ENCODE measurements at regions not wholly inside any gene's neighbourhood (a gene's known extent, or its start where the extent isn't known, plus 50 kb on each side); places are given as distances from the start of the nearest gene placed in this dataset.

DNA sequence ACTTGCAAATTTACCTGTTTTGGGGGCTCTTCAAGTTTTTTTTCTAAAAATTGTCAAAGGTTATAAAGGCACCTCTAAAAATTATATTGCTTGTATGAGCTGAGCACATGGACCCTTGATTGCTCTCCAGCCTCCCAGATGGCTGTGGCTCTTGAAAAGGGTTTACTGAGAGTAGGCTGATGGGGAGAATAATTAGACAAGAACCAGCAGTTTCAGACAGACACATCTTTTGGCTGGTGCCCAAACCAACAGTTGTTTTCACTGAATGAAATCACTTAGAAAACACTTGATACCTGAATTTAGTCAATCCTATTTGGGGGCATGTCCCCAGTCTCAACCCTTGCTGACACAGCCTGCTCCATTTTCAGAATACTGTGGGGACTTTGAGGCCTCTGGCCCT lies 217.6 kb downstream of the KBTBD8 start:
- DNase-seq (ENCODE audit: low spot score in 2 of 2): no peak
- intact Hi-C loops (cut with DNase I; ENCODE audit: low total_unique reads): no loop called here
- H3K4me3 ChIP-seq (ENCODE audit: low read depth, poor library complexity, severe bottlenecking): no peak overlapping the region
- TF ChIP-seq POLR2A (IDR thresholded peaks at IDR 0.05): no peak
- no peak for TF ChIP-seq CTCF (IDR thresholded peaks at IDR 0.05)

GRCh38 chr3:67227030-67227429 lies 228.9 kb downstream of the KBTBD8 start:
- WGBS, 2 donors: 50% methylated on average over 1 of the region's 1 CpG
- no peak overlapping the region for H3K4me3 ChIP-seq (ENCODE audit: low read depth, poor library complexity, severe bottlenecking)
- intact Hi-C loops (cut with DNase I; ENCODE audit: low total_unique reads): no loop called here
- TF ChIP-seq CTCF (IDR thresholded peaks at IDR 0.05) (no peak), POLR2A (IDR thresholded peaks at IDR 0.05) (no peak)
- DNase-seq (ENCODE audit: low spot score in 2 of 2): no peak

- no peak overlapping the region for H3K4me3 ChIP-seq (ENCODE audit: low read depth, poor library complexity, severe bottlenecking)
- TF ChIP-seq CTCF (IDR thresholded peaks at IDR 0.05) (no peak), POLR2A (IDR thresholded peaks at IDR 0.05) (no peak)
- intact Hi-C loops (cut with DNase I; ENCODE audit: low total_unique reads): no loop called here
- DNase-seq (ENCODE audit: low spot score in 2 of 2): no peak
- WGBS, 2 donors: 52 to 55% methylated on average over 8 of the region's 8 CpGs
Observed at GRCh38 chr3:67228136-67228535, 230.0 kb downstream of the KBTBD8 start.

GRCh38 chr3:67232642-67233041 lies 234.5 kb downstream of the KBTBD8 start:
- intact Hi-C loops (cut with DNase I; ENCODE audit: low total_unique reads): no loop called here
- DNase-seq (ENCODE audit: low spot score in 2 of 2): no peak
- H3K4me3 ChIP-seq (ENCODE audit: low read depth, poor library complexity, severe bottlenecking): no peak overlapping the region
- WGBS, 2 donors: 86 to 91% methylated on average over 3 of the region's 3 CpGs
- TF ChIP-seq CTCF (IDR thresholded peaks at IDR 0.05): no peak
- TF ChIP-seq POLR2A (IDR thresholded peaks at IDR 0.05): no peak

- no peak for DNase-seq (ENCODE audit: low spot score in 2 of 2)
- TF ChIP-seq POLR2A (IDR thresholded peaks at IDR 0.05) (no peak), CTCF (IDR thresholded peaks at IDR 0.05) (no peak)
- intact Hi-C loops (cut with DNase I; ENCODE audit: low total_unique reads): no loop called here
- no peak overlapping the region for H3K4me3 ChIP-seq (ENCODE audit: low read depth, poor library complexity, severe bottlenecking)
- 79 to 93% methylated on average over 2 of the region's 2 CpGs for WGBS, 2 donors
Observed at GRCh38 chr3:67239353-67239752, 241.2 kb downstream of the KBTBD8 start.

GRCh38 chr3:67241084-67241483 lies 243.0 kb downstream of the KBTBD8 start:
- no peak for TF ChIP-seq CTCF (IDR thresholded peaks at IDR 0.05)
- TF ChIP-seq POLR2A (IDR thresholded peaks at IDR 0.05): no peak
- WGBS, 2 donors: 61 to 64% methylated on average over 4 of the region's 4 CpGs
- intact Hi-C loops (cut with DNase I; ENCODE audit: low total_unique reads): no loop called here
- DNase-seq (ENCODE audit: low spot score in 2 of 2): no peak
- no peak overlapping the region for H3K4me3 ChIP-seq (ENCODE audit: low read depth, poor library complexity, severe bottlenecking)

All from lower leg skin (tissue), 4 donors.